ENCODE measurements at regions not wholly inside any gene's neighbourhood (a gene's known extent, or its start where the extent isn't known, plus 50 kb on each side); places are given as distances from the start of the nearest gene placed in this dataset.
"Not testable (repeated sequence)": the region's sequence is repeated elsewhere in the genome, so short reads cannot be mapped to it uniquely, and the experiment has no call there.

DNA sequence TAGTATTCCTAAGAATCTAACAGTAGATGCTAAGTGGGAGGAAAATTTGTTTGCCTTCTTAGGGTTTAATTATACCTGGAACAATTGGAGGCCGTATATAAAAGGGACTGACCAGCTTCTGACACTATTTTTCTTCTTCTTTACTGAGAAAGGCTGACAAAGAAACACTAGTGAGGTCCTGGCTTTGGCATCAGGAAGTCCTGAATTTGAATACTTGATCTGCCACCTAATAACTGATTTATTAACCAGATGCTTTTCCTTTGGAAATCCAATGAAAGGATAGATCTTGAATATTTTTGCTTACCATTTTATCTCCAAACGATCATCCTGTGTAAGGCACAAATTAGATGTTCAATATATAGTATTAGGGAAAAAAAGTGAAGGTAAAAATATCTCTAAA lies 382.5 kb downstream of the CENPW start:
- Mint-ChIP-seq H3K36me3 (ENCODE audit: insufficient read depth, unreplicated experiment) (no peaks in the 10 kb centered on the region), H3K9me3 (ENCODE audit: unreplicated experiment) (peaks cover 5% of the 10 kb centered on the region), H3K4me1 (ENCODE audit: low read depth, unreplicated experiment) (peaks cover 7% of the 10 kb centered on the region), H3K27ac (ENCODE audit: unreplicated experiment) (no peak overlapping the region), H3K27me3 (ENCODE audit: insufficient read depth, unreplicated experiment) (no peaks in the 10 kb centered on the region), H3K4me3 (ENCODE audit: unreplicated experiment) (no peak overlapping the region)
- H3K36me3 ChIP-seq (ENCODE audit: control insufficient read depth, insufficient read depth, low read length) = no peaks in the 10 kb centered on the region
- H3K27me3 ChIP-seq (replicated peaks; ENCODE audit: control insufficient read depth, insufficient read depth, low read length) = no peaks in the 10 kb centered on the region
- no peak overlapping the region for H3K4me3 ChIP-seq (ENCODE audit: low read depth, low read length)
- intact Hi-C loops (cut with micrococcal nuclease; ENCODE audit: unreplicated experiment) = no loop called here
- BruUV-seq (replicated peaks) = no TSS peak
- ChIA-PET POLR2A (no interaction called here), CTCF (no interaction called here)
- DNase-seq = no peak
- TF ChIP-seq, protein P1, sequence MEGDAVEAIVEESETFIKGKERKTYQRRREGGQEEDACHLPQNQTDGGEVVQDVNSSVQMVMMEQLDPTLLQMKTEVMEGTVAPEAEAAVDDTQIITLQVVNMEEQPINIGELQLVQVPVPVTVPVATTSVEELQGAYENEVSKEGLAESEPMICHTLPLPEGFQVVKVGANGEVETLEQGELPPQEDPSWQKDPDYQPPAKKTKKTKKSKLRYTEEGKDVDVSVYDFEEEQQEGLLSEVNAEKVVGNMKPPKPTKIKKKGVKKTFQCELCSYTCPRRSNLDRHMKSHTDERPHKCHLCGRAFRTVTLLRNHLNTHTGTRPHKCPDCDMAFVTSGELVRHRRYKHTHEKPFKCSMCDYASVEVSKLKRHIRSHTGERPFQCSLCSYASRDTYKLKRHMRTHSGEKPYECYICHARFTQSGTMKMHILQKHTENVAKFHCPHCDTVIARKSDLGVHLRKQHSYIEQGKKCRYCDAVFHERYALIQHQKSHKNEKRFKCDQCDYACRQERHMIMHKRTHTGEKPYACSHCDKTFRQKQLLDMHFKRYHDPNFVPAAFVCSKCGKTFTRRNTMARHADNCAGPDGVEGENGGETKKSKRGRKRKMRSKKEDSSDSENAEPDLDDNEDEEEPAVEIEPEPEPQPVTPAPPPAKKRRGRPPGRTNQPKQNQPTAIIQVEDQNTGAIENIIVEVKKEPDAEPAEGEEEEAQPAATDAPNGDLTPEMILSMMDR (IDR thresholded peaks at IDR 0.05; ENCODE audit: insufficient read depth in 1 of 2, low read depth in 1 of 2, low read length in 1 of 2, severe bottlenecking in 1 of 2, unreplicated experiment in 1 of 2) = no peak
- 0 out of 2 replicates have a peak, but pooled peaks cover 7% of the 10 kb centered on the region for H3K4me1 ChIP-seq
- H3K9me3 ChIP-seq = no peaks in the 10 kb centered on the region

DNA sequence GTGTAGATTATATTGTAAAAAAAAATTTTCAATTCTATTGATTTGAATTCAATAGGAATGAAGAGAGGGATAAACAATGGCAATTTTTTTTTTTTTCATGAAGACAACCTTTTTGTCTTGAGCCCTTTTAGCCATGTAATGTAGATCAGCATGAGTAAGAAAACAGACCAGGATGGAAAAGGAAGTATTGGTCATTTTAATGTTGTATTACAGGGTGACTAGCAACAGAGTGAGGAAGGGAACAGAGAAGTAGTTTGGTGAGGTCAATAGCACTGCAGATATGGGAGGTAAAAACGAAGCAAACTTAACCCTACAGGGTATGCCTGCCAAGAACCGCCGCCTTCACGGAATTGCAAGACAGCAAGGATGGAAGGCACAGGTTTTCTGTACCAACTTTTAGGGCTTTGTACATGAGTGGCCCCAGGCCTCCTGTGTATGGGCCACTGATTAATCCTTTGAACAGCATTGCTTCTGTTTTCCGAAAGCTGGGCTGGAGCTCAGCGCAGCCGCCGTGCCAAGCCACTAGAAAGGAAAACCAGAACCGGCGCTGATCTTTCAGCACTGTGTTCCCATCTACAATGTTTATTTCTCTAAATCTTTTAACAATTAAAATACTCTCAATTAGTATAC lies 383.7 kb downstream of the CENPW start:
- no peaks in the 10 kb centered on the region for H3K9me3 ChIP-seq
- H3K4me3 Mint-ChIP-seq (ENCODE audit: unreplicated experiment) = no peak overlapping the region
- no peaks in the 10 kb centered on the region for H3K36me3 ChIP-seq (ENCODE audit: control insufficient read depth, insufficient read depth, low read length)
- CTCF ChIA-PET = no interaction called here
- H3K27me3 Mint-ChIP-seq (ENCODE audit: insufficient read depth, unreplicated experiment) = no peaks in the 10 kb centered on the region
- no peaks in the 10 kb centered on the region for H3K27me3 ChIP-seq (replicated peaks; ENCODE audit: control insufficient read depth, insufficient read depth, low read length)
- H3K4me1 Mint-ChIP-seq (ENCODE audit: low read depth, unreplicated experiment) = peaks cover 7% of the 10 kb centered on the region
- H3K27ac Mint-ChIP-seq (ENCODE audit: unreplicated experiment) = no peak overlapping the region
- H3K9me3 Mint-ChIP-seq (ENCODE audit: unreplicated experiment) = peaks cover 9% of the 10 kb centered on the region
- no peak for DNase-seq
- H3K4me3 ChIP-seq (ENCODE audit: low read depth, low read length) = no peak overlapping the region
- no TSS peak for BruUV-seq (replicated peaks)
- H3K36me3 Mint-ChIP-seq (ENCODE audit: insufficient read depth, unreplicated experiment) = no peaks in the 10 kb centered on the region
- POLR2A ChIA-PET = no interaction called here
- TF ChIP-seq, protein P1 (IDR thresholded peaks at IDR 0.05; ENCODE audit: insufficient read depth in 1 of 2, low read depth in 1 of 2, low read length in 1 of 2, severe bottlenecking in 1 of 2, unreplicated experiment in 1 of 2) = no peak
- intact Hi-C loops (cut with micrococcal nuclease; ENCODE audit: unreplicated experiment) = no loop called here
- 0 out of 2 replicates have a peak, but pooled peaks cover 7% of the 10 kb centered on the region for H3K4me1 ChIP-seq

DNA sequence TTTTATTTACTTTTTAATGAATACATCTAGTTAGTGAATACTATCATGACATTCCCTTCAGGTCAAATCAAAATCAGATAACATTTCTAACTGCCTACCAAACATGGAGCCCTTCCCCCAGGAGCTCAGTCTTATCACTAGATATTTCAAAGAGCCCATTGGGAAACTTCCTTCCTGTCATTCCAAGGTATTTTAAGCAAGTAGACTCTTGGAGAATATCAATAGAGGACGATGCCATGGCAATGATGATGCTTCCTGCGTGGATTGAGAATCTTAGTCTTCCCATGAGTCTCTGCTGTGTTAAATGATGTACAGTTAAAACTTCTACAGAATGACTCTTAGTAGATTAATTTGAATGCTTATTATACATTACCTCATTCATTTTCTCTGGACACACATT lies 384.9 kb downstream of the CENPW start:
- CTCF ChIA-PET = no interaction called here
- Mint-ChIP-seq H3K36me3 (ENCODE audit: insufficient read depth, unreplicated experiment) (no peaks in the 10 kb centered on the region), H3K4me1 (ENCODE audit: low read depth, unreplicated experiment) (peaks cover 7% of the 10 kb centered on the region), H3K27ac (ENCODE audit: unreplicated experiment) (no peak overlapping the region), H3K9me3 (ENCODE audit: unreplicated experiment) (peaks cover 20% of the 10 kb centered on the region), H3K27me3 (ENCODE audit: insufficient read depth, unreplicated experiment) (no peaks in the 10 kb centered on the region), H3K4me3 (ENCODE audit: unreplicated experiment) (no peak overlapping the region)
- H3K36me3 ChIP-seq (ENCODE audit: control insufficient read depth, insufficient read depth, low read length) = no peaks in the 10 kb centered on the region
- H3K4me3 ChIP-seq (ENCODE audit: low read depth, low read length) = no peak overlapping the region
- no peaks in the 10 kb centered on the region for H3K27me3 ChIP-seq (replicated peaks; ENCODE audit: control insufficient read depth, insufficient read depth, low read length)
- POLR2A ChIA-PET = no interaction called here
- intact Hi-C loops (cut with micrococcal nuclease; ENCODE audit: unreplicated experiment) = no loop called here
- TF ChIP-seq, protein P1 (IDR thresholded peaks at IDR 0.05; ENCODE audit: insufficient read depth in 1 of 2, low read depth in 1 of 2, low read length in 1 of 2, severe bottlenecking in 1 of 2, unreplicated experiment in 1 of 2) = no peak
- no TSS peak for BruUV-seq (replicated peaks)
- H3K9me3 ChIP-seq = no peaks in the 10 kb centered on the region
- 0 out of 2 replicates have a peak, but pooled peaks cover 7% of the 10 kb centered on the region for H3K4me1 ChIP-seq
- no peak for DNase-seq

DNA sequence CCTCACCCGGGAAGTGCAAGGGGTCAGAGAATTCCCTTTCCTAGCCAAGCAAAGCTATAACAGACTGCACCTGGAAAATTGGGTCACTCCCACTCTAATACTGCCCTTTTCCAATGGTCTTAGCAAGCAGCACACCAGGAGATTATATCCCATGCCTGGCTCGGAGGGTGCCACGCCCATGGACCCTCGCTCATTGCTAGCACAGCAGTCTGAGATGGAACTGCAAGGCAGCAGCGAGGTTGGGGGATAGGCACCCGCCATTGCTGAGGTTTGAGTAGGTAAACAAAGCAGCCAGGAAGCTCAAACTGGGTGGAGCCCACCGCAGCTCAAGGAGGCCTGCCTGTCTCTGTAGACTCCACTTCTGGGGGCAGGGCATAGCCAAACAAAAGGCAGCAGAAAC lies 386.5 kb downstream of the CENPW start:
- H3K4me1 Mint-ChIP-seq (ENCODE audit: low read depth, unreplicated experiment); H3K9me3 ChIP-seq; H3K27me3 Mint-ChIP-seq (ENCODE audit: insufficient read depth, unreplicated experiment); H3K27me3 ChIP-seq (replicated peaks; ENCODE audit: control insufficient read depth, insufficient read depth, low read length); intact Hi-C loops (cut with micrococcal nuclease; ENCODE audit: unreplicated experiment); CTCF ChIA-PET; POLR2A ChIA-PET; DNase-seq; H3K4me1 ChIP-seq; H3K27ac Mint-ChIP-seq (ENCODE audit: unreplicated experiment); H3K36me3 ChIP-seq (ENCODE audit: control insufficient read depth, insufficient read depth, low read length); H3K4me3 ChIP-seq (ENCODE audit: low read depth, low read length); H3K4me3 Mint-ChIP-seq (ENCODE audit: unreplicated experiment); BruUV-seq (replicated peaks); H3K36me3 Mint-ChIP-seq (ENCODE audit: insufficient read depth, unreplicated experiment): not testable (repeated sequence)
- H3K9me3 Mint-ChIP-seq (ENCODE audit: unreplicated experiment) = peaks cover 20% of the 10 kb centered on the region

All from Caco-2 (cell line).